ENCODE measurements at regions not wholly inside any gene's neighbourhood (a gene's known extent, or its start where the extent isn't known, plus 50 kb on each side); places are given as distances from the start of the nearest gene placed in this dataset.

GRCh38 chr3:69454204-69454787 lies 68.4 kb upstream of the FRMD4B start:
- Histone ChIP-seq H3K4ac (ENCODE audit: low read depth in 1 of 2, low read length in 2 of 2) (no peak overlapping the region), H3K4me3 (ENCODE audit: insufficient read depth in 1 of 2, low read depth in 1 of 2, low read length in 2 of 2) (peak overlapping the region in 1 of 2 experiments; percentile 11), H2BK120ac (ENCODE audit: low read depth, low read length) (no peak overlapping the region), H3K27me3 (ENCODE audit: control insufficient read depth in 1 of 2, insufficient read depth in 1 of 2, low read length in 2 of 2) (no peaks in the 10 kb centered on the region), H2AFZ (ENCODE audit: low read depth, low read length) (no peak overlapping the region), H2AK5ac (ENCODE audit: low read length, severe bottlenecking) (no peak overlapping the region), H3K9ac (ENCODE audit: low read length) (no peak overlapping the region), H3K23ac (ENCODE audit: low read length in 2 of 2) (no peak overlapping the region), H4K8ac (ENCODE audit: low read length) (no peak overlapping the region), H2BK12ac (ENCODE audit: low read length in 2 of 2) (no peak overlapping the region), H3K18ac (ENCODE audit: low read depth in 1 of 2, low read length in 2 of 2) (no peak overlapping the region), H3K36me3 (ENCODE audit: control insufficient read depth in 1 of 2, insufficient read depth in 2 of 2, low read depth in 1 of 2, low read length in 2 of 2) (no peaks in the 10 kb centered on the region), H3K27ac (ENCODE audit: low read length, poor library complexity, severe bottlenecking) (no peak overlapping the region), H2BK5ac (ENCODE audit: low read depth, low read length, poor library complexity, severe bottlenecking) (no peak overlapping the region), H2BK15ac (ENCODE audit: low read depth, poor library complexity, severe bottlenecking) (no peak overlapping the region), H3K79me1 (replicated peaks; ENCODE audit: low read length, poor library complexity, severe bottlenecking) (no peaks in the 10 kb centered on the region), H3K4me1 (ENCODE audit: control insufficient read depth, insufficient read depth, low read depth, low read length) (no peaks in the 10 kb centered on the region), H3K4me2 (ENCODE audit: low read length, poor library complexity, severe bottlenecking) (no peak overlapping the region), H4K91ac (ENCODE audit: low read length) (no peak overlapping the region), H3K9me3 (ENCODE audit: control insufficient read depth, low read length) (no peaks in the 10 kb centered on the region), H3K14ac (ENCODE audit: low read length in 2 of 2) (no peak overlapping the region)
- 94% methylated on average over 22 of the region's 22 CpGs for WGBS
- DNase-seq = no peak

DNA sequence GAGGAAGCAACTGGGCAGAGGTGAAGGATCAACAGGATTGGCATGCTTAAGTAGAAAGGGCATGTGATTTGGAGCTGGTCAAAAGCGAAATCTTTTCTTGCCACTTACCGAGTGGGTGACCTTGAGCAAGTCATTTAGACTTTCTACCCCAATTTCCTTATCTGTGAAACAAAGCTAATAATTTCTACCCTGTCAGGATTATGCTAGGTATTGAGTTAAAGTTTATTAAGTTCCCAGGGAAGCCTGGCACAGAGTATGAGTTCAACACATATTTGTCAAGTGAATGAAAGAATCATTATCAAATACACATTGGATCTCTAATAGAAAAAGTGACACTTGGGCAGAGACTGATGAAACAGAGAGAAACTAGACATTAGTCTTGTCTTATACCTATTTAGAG lies 66.4 kb upstream of the FRMD4B start:
- no peak overlapping the region for H2BK5ac ChIP-seq (ENCODE audit: low read depth, low read length, poor library complexity, severe bottlenecking)
- WGBS = no CpG with 5 or more reads among the region's 2 CpGs
- no peak for DNase-seq
- no peak overlapping the region for H2AFZ ChIP-seq (ENCODE audit: low read depth, low read length)
- no peak overlapping the region for H2BK120ac ChIP-seq (ENCODE audit: low read depth, low read length)
- no peak overlapping the region for H2BK12ac ChIP-seq (ENCODE audit: low read length in 2 of 2)
- no peak overlapping the region for H3K23ac ChIP-seq (ENCODE audit: low read length in 2 of 2)
- no peak overlapping the region for H4K8ac ChIP-seq (ENCODE audit: low read length)
- H2BK15ac ChIP-seq (ENCODE audit: low read depth, poor library complexity, severe bottlenecking) = no peak overlapping the region
- no peak overlapping the region for H2AK5ac ChIP-seq (ENCODE audit: low read length, severe bottlenecking)
- no peak overlapping the region for H3K4me2 ChIP-seq (ENCODE audit: low read length, poor library complexity, severe bottlenecking)
- no peaks in the 10 kb centered on the region for H3K27me3 ChIP-seq (ENCODE audit: control insufficient read depth in 1 of 2, insufficient read depth in 1 of 2, low read length in 2 of 2)
- no peak overlapping the region for H3K4ac ChIP-seq (ENCODE audit: low read depth in 1 of 2, low read length in 2 of 2)
- H4K91ac ChIP-seq (ENCODE audit: low read length) = no peak overlapping the region
- H3K4me3 ChIP-seq (ENCODE audit: insufficient read depth in 1 of 2, low read depth in 1 of 2, low read length in 2 of 2) = no peak overlapping the region
- no peak overlapping the region for H3K18ac ChIP-seq (ENCODE audit: low read depth in 1 of 2, low read length in 2 of 2)
- H3K9ac ChIP-seq (ENCODE audit: low read length) = no peak overlapping the region
- no peaks in the 10 kb centered on the region for H3K9me3 ChIP-seq (ENCODE audit: control insufficient read depth, low read length)
- no peak overlapping the region for H3K14ac ChIP-seq (ENCODE audit: low read length in 2 of 2)
- H3K27ac ChIP-seq (ENCODE audit: low read length, poor library complexity, severe bottlenecking) = no peak overlapping the region
- H3K79me1 ChIP-seq (replicated peaks; ENCODE audit: low read length, poor library complexity, severe bottlenecking) = no peaks in the 10 kb centered on the region
- no peaks in the 10 kb centered on the region for H3K4me1 ChIP-seq (ENCODE audit: control insufficient read depth, insufficient read depth, low read depth, low read length)
- no peaks in the 10 kb centered on the region for H3K36me3 ChIP-seq (ENCODE audit: control insufficient read depth in 1 of 2, insufficient read depth in 2 of 2, low read depth in 1 of 2, low read length in 2 of 2)

- Histone ChIP-seq H3K4ac (ENCODE audit: low read depth in 1 of 2, low read length in 2 of 2) (no peak overlapping the region), H3K14ac (ENCODE audit: low read length in 2 of 2) (no peak overlapping the region), H4K8ac (ENCODE audit: low read length) (no peak overlapping the region), H2BK15ac (ENCODE audit: low read depth, poor library complexity, severe bottlenecking) (no peak overlapping the region), H3K36me3 (ENCODE audit: control insufficient read depth in 1 of 2, insufficient read depth in 2 of 2, low read depth in 1 of 2, low read length in 2 of 2) (no peaks in the 10 kb centered on the region), H3K4me1 (ENCODE audit: control insufficient read depth, insufficient read depth, low read depth, low read length) (no peaks in the 10 kb centered on the region), H3K27me3 (ENCODE audit: control insufficient read depth in 1 of 2, insufficient read depth in 1 of 2, low read length in 2 of 2) (no peaks in the 10 kb centered on the region), H3K79me1 (replicated peaks; ENCODE audit: low read length, poor library complexity, severe bottlenecking) (no peaks in the 10 kb centered on the region), H2BK5ac (ENCODE audit: low read depth, low read length, poor library complexity, severe bottlenecking) (no peak overlapping the region), H4K91ac (ENCODE audit: low read length) (no peak overlapping the region), H3K4me2 (ENCODE audit: low read length, poor library complexity, severe bottlenecking) (no peak overlapping the region), H2BK120ac (ENCODE audit: low read depth, low read length) (no peak overlapping the region), H3K23ac (ENCODE audit: low read length in 2 of 2) (no peak overlapping the region), H2AK5ac (ENCODE audit: low read length, severe bottlenecking) (no peak overlapping the region), H3K9me3 (ENCODE audit: control insufficient read depth, low read length) (no peaks in the 10 kb centered on the region), H3K9ac (ENCODE audit: low read length) (no peak overlapping the region), H2BK12ac (ENCODE audit: low read length in 2 of 2) (no peak overlapping the region), H3K18ac (ENCODE audit: low read depth in 1 of 2, low read length in 2 of 2) (no peak overlapping the region), H2AFZ (ENCODE audit: low read depth, low read length) (no peak overlapping the region), H3K4me3 (ENCODE audit: insufficient read depth in 1 of 2, low read depth in 1 of 2, low read length in 2 of 2) (no peak overlapping the region), H3K27ac (ENCODE audit: low read length, poor library complexity, severe bottlenecking) (no peak overlapping the region)
- DNase-seq = no peak
Observed at GRCh38 chr3:69451594-69451993, 65.7 kb upstream of the FRMD4B start.

- Histone ChIP-seq H3K36me3 (ENCODE audit: control insufficient read depth in 1 of 2, insufficient read depth in 2 of 2, low read depth in 1 of 2, low read length in 2 of 2) (no peaks in the 10 kb centered on the region), H3K4ac (ENCODE audit: low read depth in 1 of 2, low read length in 2 of 2) (no peak overlapping the region), H3K9me3 (ENCODE audit: control insufficient read depth, low read length) (no peaks in the 10 kb centered on the region), H2BK15ac (ENCODE audit: low read depth, poor library complexity, severe bottlenecking) (no peak overlapping the region), H3K4me3 (ENCODE audit: insufficient read depth in 1 of 2, low read depth in 1 of 2, low read length in 2 of 2) (no peak overlapping the region), H3K9ac (ENCODE audit: low read length) (no peak overlapping the region), H2BK120ac (ENCODE audit: low read depth, low read length) (no peak overlapping the region), H3K18ac (ENCODE audit: low read depth in 1 of 2, low read length in 2 of 2) (no peak overlapping the region), H2AFZ (ENCODE audit: low read depth, low read length) (no peak overlapping the region), H3K4me1 (ENCODE audit: control insufficient read depth, insufficient read depth, low read depth, low read length) (no peaks in the 10 kb centered on the region), H4K8ac (ENCODE audit: low read length) (no peak overlapping the region), H3K27me3 (ENCODE audit: control insufficient read depth in 1 of 2, insufficient read depth in 1 of 2, low read length in 2 of 2) (no peaks in the 10 kb centered on the region), H3K79me1 (replicated peaks; ENCODE audit: low read length, poor library complexity, severe bottlenecking) (no peaks in the 10 kb centered on the region), H4K91ac (ENCODE audit: low read length) (no peak overlapping the region), H2AK5ac (ENCODE audit: low read length, severe bottlenecking) (no peak overlapping the region), H2BK5ac (ENCODE audit: low read depth, low read length, poor library complexity, severe bottlenecking) (no peak overlapping the region), H3K23ac (ENCODE audit: low read length in 2 of 2) (no peak overlapping the region), H3K4me2 (ENCODE audit: low read length, poor library complexity, severe bottlenecking) (no peak overlapping the region), H3K27ac (ENCODE audit: low read length, poor library complexity, severe bottlenecking) (no peak overlapping the region), H2BK12ac (ENCODE audit: low read length in 2 of 2) (no peak overlapping the region), H3K14ac (ENCODE audit: low read length in 2 of 2) (no peak overlapping the region)
- WGBS = 72% methylated on average over 3 of the region's 3 CpGs
- DNase-seq = no peak
Observed at GRCh38 chr3:69448877-69449276, 63.0 kb upstream of the FRMD4B start.
